ENCODE measurements at regions not wholly inside any gene's neighbourhood (a gene's known extent, or its start where the extent isn't known, plus 50 kb on each side); places are given as distances from the start of the nearest gene placed in this dataset.

GRCh38 chr14:38410442-38410841, 154.5 kb upstream of the CLEC14A start:
- TF ChIP-seq CTCF (IDR thresholded peaks at IDR 0.05) (no peak), ZFX (IDR thresholded peaks at IDR 0.05; ENCODE audit: borderline replicate concordance) (no peak)

Measured in 22Rv1 (cell line).